ENCODE measurements at regions not wholly inside any gene's neighbourhood (a gene's known extent, or its start where the extent isn't known, plus 50 kb on each side); places are given as distances from the start of the nearest gene placed in this dataset.

DNA sequence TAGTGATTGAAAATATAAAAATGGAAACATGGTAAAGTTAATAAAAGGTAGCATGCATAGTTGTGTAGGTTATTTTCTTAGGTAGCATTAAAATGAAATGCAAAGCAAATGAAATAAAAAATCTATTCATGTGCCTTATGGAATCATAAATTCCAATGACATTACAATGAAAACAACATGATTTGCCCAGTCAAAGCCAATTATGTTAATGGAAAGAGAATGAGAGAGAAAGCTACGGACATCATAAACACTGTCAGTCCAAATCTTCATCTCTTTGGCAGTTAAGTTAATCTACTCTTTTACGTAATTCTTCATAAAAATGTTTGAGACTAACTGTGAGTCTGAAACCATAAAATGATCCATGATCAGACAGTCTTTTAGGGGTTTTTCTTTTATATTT is 636.7 kb upstream of the SYT4 start:
- Histone ChIP-seq H3K9me3 (ENCODE audit: insufficient read depth, low read depth, low read length) (no peaks in the 10 kb centered on the region), H2AFZ (ENCODE audit: low read depth, low read length) (no peak overlapping the region), H3K4me1 (ENCODE audit: insufficient read depth, low read length) (no peaks in the 10 kb centered on the region), H3K27me3 (ENCODE audit: insufficient read depth, low read length) (no peaks in the 10 kb centered on the region), H3K4me3 (ENCODE audit: insufficient read depth, low read depth, low read length) (no peak overlapping the region), H3K79me2 (ENCODE audit: insufficient read depth, low read length) (no peaks in the 10 kb centered on the region), H3K36me3 (ENCODE audit: insufficient read depth, low read length) (no peaks in the 10 kb centered on the region), H3K4me2 (ENCODE audit: low read length) (no peak overlapping the region), H3K27ac (ENCODE audit: low read depth, low read length) (no peak overlapping the region), H3K9ac (ENCODE audit: low read length) (no peak overlapping the region), H4K20me1 (ENCODE audit: insufficient read depth, low read length) (no peaks in the 10 kb centered on the region)
- Mint-ChIP-seq H3K36me3 (ENCODE audit: low read depth, unreplicated experiment) (no peaks in the 10 kb centered on the region), H3K27ac (ENCODE audit: unreplicated experiment) (no peak overlapping the region), H3K9me3 (ENCODE audit: unreplicated experiment) (peaks cover 3% of the 10 kb centered on the region), H3K4me1 (ENCODE audit: low read depth, unreplicated experiment) (no peaks in the 10 kb centered on the region), H3K27me3 (ENCODE audit: low read depth, unreplicated experiment) (no peaks in the 10 kb centered on the region), H3K4me3 (ENCODE audit: unreplicated experiment) (no peak overlapping the region)
- TF ChIP-seq, protein P1, sequence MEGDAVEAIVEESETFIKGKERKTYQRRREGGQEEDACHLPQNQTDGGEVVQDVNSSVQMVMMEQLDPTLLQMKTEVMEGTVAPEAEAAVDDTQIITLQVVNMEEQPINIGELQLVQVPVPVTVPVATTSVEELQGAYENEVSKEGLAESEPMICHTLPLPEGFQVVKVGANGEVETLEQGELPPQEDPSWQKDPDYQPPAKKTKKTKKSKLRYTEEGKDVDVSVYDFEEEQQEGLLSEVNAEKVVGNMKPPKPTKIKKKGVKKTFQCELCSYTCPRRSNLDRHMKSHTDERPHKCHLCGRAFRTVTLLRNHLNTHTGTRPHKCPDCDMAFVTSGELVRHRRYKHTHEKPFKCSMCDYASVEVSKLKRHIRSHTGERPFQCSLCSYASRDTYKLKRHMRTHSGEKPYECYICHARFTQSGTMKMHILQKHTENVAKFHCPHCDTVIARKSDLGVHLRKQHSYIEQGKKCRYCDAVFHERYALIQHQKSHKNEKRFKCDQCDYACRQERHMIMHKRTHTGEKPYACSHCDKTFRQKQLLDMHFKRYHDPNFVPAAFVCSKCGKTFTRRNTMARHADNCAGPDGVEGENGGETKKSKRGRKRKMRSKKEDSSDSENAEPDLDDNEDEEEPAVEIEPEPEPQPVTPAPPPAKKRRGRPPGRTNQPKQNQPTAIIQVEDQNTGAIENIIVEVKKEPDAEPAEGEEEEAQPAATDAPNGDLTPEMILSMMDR (IDR thresholded peaks at IDR 0.05; ENCODE audit: insufficient read depth, low read depth, low read length): no peak
- no peak for FAIRE-seq
- DNase-seq (ENCODE audit: low read depth): no peak

DNA sequence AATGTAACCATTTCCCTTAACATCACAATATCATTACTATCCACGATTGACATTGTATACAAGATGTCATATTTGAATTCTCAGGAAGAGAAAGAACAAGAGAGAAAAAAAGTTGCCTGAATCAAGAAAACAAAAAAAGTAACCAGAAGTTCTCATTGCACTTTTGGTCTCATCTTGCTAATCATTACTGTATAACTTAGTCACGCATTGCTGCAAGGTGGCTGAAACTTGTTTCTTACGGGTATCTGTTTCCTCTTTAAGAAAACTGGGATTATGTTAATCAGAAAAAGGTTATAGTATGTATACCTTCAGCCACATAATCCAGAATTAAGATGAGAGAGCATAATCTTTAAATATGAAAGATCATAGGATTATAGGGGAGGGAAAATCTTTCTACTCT is 639.7 kb upstream of the SYT4 start:
- no peaks in the 10 kb centered on the region for H3K9me3 ChIP-seq (ENCODE audit: insufficient read depth, low read depth, low read length)
- H2AFZ ChIP-seq (ENCODE audit: low read depth, low read length): no peak overlapping the region
- no peak overlapping the region for H3K9ac ChIP-seq (ENCODE audit: low read length)
- FAIRE-seq (no peak), DNase-seq (ENCODE audit: low read depth) (no peak)
- H3K4me2 ChIP-seq (ENCODE audit: low read length): no peak overlapping the region
- no peak overlapping the region for H3K4me3 ChIP-seq (ENCODE audit: insufficient read depth, low read depth, low read length)
- no peak overlapping the region for H3K27ac Mint-ChIP-seq (ENCODE audit: unreplicated experiment)
- no peaks in the 10 kb centered on the region for H3K27me3 Mint-ChIP-seq (ENCODE audit: low read depth, unreplicated experiment)
- H3K4me3 Mint-ChIP-seq (ENCODE audit: unreplicated experiment): no peak overlapping the region
- no peaks in the 10 kb centered on the region for H3K27me3 ChIP-seq (ENCODE audit: insufficient read depth, low read length)
- H3K36me3 ChIP-seq (ENCODE audit: insufficient read depth, low read length): no peaks in the 10 kb centered on the region
- no peaks in the 10 kb centered on the region for H3K36me3 Mint-ChIP-seq (ENCODE audit: low read depth, unreplicated experiment)
- TF ChIP-seq EZH2 (IDR thresholded peaks at IDR 0.05; ENCODE audit: insufficient read depth, low read length): no peak
- TF ChIP-seq, protein P1 (IDR thresholded peaks at IDR 0.05; ENCODE audit: insufficient read depth, low read depth, low read length): no peak
- H4K20me1 ChIP-seq (ENCODE audit: insufficient read depth, low read length): no peaks in the 10 kb centered on the region
- no peaks in the 10 kb centered on the region for H3K4me1 Mint-ChIP-seq (ENCODE audit: low read depth, unreplicated experiment)
- H3K9me3 Mint-ChIP-seq (ENCODE audit: unreplicated experiment): no peaks in the 10 kb centered on the region
- no peaks in the 10 kb centered on the region for H3K79me2 ChIP-seq (ENCODE audit: insufficient read depth, low read length)
- H3K4me1 ChIP-seq (ENCODE audit: insufficient read depth, low read length): no peaks in the 10 kb centered on the region
- H3K27ac ChIP-seq (ENCODE audit: low read depth, low read length): no peak overlapping the region

DNA sequence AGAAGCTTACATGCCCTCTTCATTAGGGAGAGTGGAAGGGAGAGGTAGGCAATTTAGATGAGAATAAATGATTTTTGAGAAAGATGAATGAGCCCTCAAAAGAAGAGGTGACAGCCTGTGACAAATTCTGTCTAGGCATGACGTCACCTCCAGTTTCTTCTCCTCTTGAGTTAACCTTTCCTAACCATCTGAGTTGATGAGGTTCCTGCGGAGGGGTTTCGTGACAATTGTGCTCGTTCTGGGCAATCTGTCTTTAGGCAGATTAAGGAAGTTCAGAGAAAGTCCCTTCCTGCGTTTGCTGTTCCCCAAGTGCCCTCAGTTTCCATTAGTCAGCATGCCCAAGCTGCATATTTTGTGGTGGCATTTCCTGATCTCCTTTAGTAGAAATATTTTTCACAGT is 640.2 kb upstream of the SYT4 start:
- no peaks in the 10 kb centered on the region for H3K27me3 ChIP-seq (ENCODE audit: insufficient read depth, low read length)
- Mint-ChIP-seq H3K4me3 (ENCODE audit: unreplicated experiment) (no peak overlapping the region), H3K36me3 (ENCODE audit: low read depth, unreplicated experiment) (no peaks in the 10 kb centered on the region), H3K9me3 (ENCODE audit: unreplicated experiment) (no peaks in the 10 kb centered on the region), H3K4me1 (ENCODE audit: low read depth, unreplicated experiment) (no peaks in the 10 kb centered on the region), H3K27ac (ENCODE audit: unreplicated experiment) (no peak overlapping the region), H3K27me3 (ENCODE audit: low read depth, unreplicated experiment) (no peaks in the 10 kb centered on the region)
- no peak overlapping the region for H3K4me2 ChIP-seq (ENCODE audit: low read length)
- no peak for FAIRE-seq
- no peak overlapping the region for H3K9ac ChIP-seq (ENCODE audit: low read length)
- no peak overlapping the region for H3K4me3 ChIP-seq (ENCODE audit: insufficient read depth, low read depth, low read length)
- H4K20me1 ChIP-seq (ENCODE audit: insufficient read depth, low read length): no peaks in the 10 kb centered on the region
- H3K27ac ChIP-seq (ENCODE audit: low read depth, low read length): no peak overlapping the region
- DNase-seq (ENCODE audit: low read depth): no peak
- no peaks in the 10 kb centered on the region for H3K9me3 ChIP-seq (ENCODE audit: insufficient read depth, low read depth, low read length)
- H3K79me2 ChIP-seq (ENCODE audit: insufficient read depth, low read length): no peaks in the 10 kb centered on the region
- H3K36me3 ChIP-seq (ENCODE audit: insufficient read depth, low read length): no peaks in the 10 kb centered on the region
- H3K4me1 ChIP-seq (ENCODE audit: insufficient read depth, low read length): no peaks in the 10 kb centered on the region
- no peak overlapping the region for H2AFZ ChIP-seq (ENCODE audit: low read depth, low read length)
- TF ChIP-seq, protein P1 (IDR thresholded peaks at IDR 0.05; ENCODE audit: insufficient read depth, low read depth, low read length): no peak
- no peak for TF ChIP-seq EZH2 (IDR thresholded peaks at IDR 0.05; ENCODE audit: insufficient read depth, low read length)
